H9 (cell line): ENCODE measurements at regions not wholly inside any gene's neighbourhood (a gene's known extent, or its start where the extent isn't known, plus 50 kb on each side); places are given as distances from the start of the nearest gene placed in this dataset.

Source experiments
- DNase-seq: peaks from one replicate; pipeline ENCODE4 v3.0.0-alpha.2; 2017
- H2AFZ ChIP-seq: one replicate; pipeline ENCODE4 v1.6.1; 2013; ENCODE audit warnings: mild to moderate bottlenecking, low read length, control low read depth, moderate library complexity
- H2AK5ac ChIP-seq: 2 replicates; pipeline ENCODE4 v1.6.1; 2013; ENCODE audit warnings: low read length, control low read depth, mixed read lengths; ENCODE audit not compliant: insufficient read length
- H2BK120ac ChIP-seq: one replicate; pipeline ENCODE4 v1.6.1; 2013; ENCODE audit warnings: low read depth, mild to moderate bottlenecking, low read length, control low read depth, inconsistent platforms; ENCODE audit not compliant: poor library complexity, severe bottlenecking
- H2BK12ac ChIP-seq: 2 replicates; pipeline ENCODE4 v1.6.1; 2013; ENCODE audit warnings: low read length, control low read depth, mixed read lengths, low read depth; ENCODE audit not compliant: insufficient read length
- H2BK15ac ChIP-seq: 2 replicates; pipeline ENCODE4 v1.6.1; 2013; ENCODE audit warnings: low read depth, low read length, control low read depth
- H2BK20ac ChIP-seq: one replicate; pipeline ENCODE4 v1.6.1; 2013; ENCODE audit warnings: low read depth, mild to moderate bottlenecking, low read length, control low read depth, inconsistent platforms; ENCODE audit not compliant: poor library complexity, severe bottlenecking
- H2BK5ac ChIP-seq: 2 replicates; pipeline ENCODE4 v1.6.1; 2013; ENCODE audit warnings: low read length, control low read depth, mixed read lengths; ENCODE audit not compliant: insufficient read length
- H3K14ac ChIP-seq: 2 replicates; pipeline ENCODE4 v1.6.1; 2013; ENCODE audit warnings: low read length, control low read depth; ENCODE audit not compliant: insufficient read depth
- H3K18ac ChIP-seq: 2 replicates; pipeline ENCODE4 v1.6.1; 2013; ENCODE audit warnings: low read depth, mild to moderate bottlenecking, mixed read lengths, low read length, control low read depth; ENCODE audit not compliant: insufficient read length
- H3K23ac ChIP-seq: 2 replicates; pipeline ENCODE4 v1.6.1; 2013; ENCODE audit warnings: low read length, control low read depth, mixed read lengths, low read depth; ENCODE audit not compliant: insufficient read length
- H3K23me2 ChIP-seq: 2 replicates; pipeline ENCODE4 v1.6.1; 2013; ENCODE audit warnings: low read depth, mild to moderate bottlenecking, mixed read lengths, low read length, control low read depth; ENCODE audit not compliant: insufficient read length, poor library complexity, severe bottlenecking
- H3K27ac ChIP-seq: 2 replicates; pipeline ENCODE4 v1.5.1; 2013; ENCODE audit warnings: low read length, control low read depth, mixed read lengths, low read depth; ENCODE audit not compliant: insufficient read length
- H3K27me3 ChIP-seq: 2 replicates; pipeline ENCODE4 v1.6.1; 2013; ENCODE audit warnings: low read length, control low read depth, inconsistent platforms; ENCODE audit not compliant: insufficient read depth
- H3K4ac ChIP-seq: 2 replicates; pipeline ENCODE4 v1.6.1; 2013; ENCODE audit warnings: low read depth, mild to moderate bottlenecking, control low read depth, inconsistent platforms, low read length, moderate library complexity
- H3K4me1 ChIP-seq: 2 replicates; pipeline ENCODE4 v1.6.1; 2013; ENCODE audit warnings: low read length, control low read depth, inconsistent platforms; ENCODE audit not compliant: insufficient read depth
- H3K4me2 ChIP-seq: 2 replicates; pipeline ENCODE4 v1.6.1; 2013; ENCODE audit warnings: low read length, control low read depth, mixed read lengths; ENCODE audit not compliant: insufficient read length, insufficient read depth
- H3K56ac ChIP-seq: 2 replicates; pipeline ENCODE4 v1.6.1; 2013; ENCODE audit warnings: low read depth, mild to moderate bottlenecking, mixed read lengths, low read length, control low read depth; ENCODE audit not compliant: insufficient read length
- H3K79me1 ChIP-seq: 2 replicates; pipeline ENCODE4 v1.6.1; 2013; ENCODE audit warnings: low read depth, mild to moderate bottlenecking, moderate library complexity, low read length, control low read depth, inconsistent platforms; ENCODE audit not compliant: insufficient read depth, poor library complexity, severe bottlenecking
- H3K79me2 ChIP-seq: 2 replicates; pipeline ENCODE4 v1.6.1; 2013; ENCODE audit warnings: low read length, control low read depth, inconsistent platforms; ENCODE audit not compliant: insufficient read depth
- H3K9ac ChIP-seq: 2 replicates; pipeline ENCODE4 v1.6.1; 2013; ENCODE audit warnings: low read length, control low read depth, mixed read lengths; ENCODE audit not compliant: insufficient read length; ENCODE audit errors: extremely low read depth
- H3K9me3 ChIP-seq: one replicate; pipeline ENCODE4 v1.6.1; 2013; ENCODE audit warnings: low read depth, low read length, inconsistent platforms; ENCODE audit not compliant: control insufficient read depth
- H3T11ph ChIP-seq: one replicate; pipeline ENCODE4 v1.6.1; 2013; ENCODE audit warnings: mild to moderate bottlenecking, low read length, control low read depth, inconsistent platforms
- H4K20me1 ChIP-seq: one replicate; pipeline ENCODE4 v1.6.1; 2013; ENCODE audit not compliant: control insufficient read depth, insufficient read length, insufficient read depth
- H4K5ac ChIP-seq: 2 replicates; pipeline ENCODE4 v1.6.1; 2013; ENCODE audit warnings: low read depth, mild to moderate bottlenecking, mixed read lengths, low read length, control low read depth; ENCODE audit not compliant: insufficient read length
- H4K8ac ChIP-seq: replicated peaks from 2 replicates; pipeline ENCODE4 v1.6.1; 2013; ENCODE audit warnings: low read length, control low read depth, mixed read lengths, low read depth; ENCODE audit not compliant: insufficient read length
- H4K91ac ChIP-seq: 2 replicates; pipeline ENCODE4 v1.6.1; 2013; ENCODE audit warnings: low read depth, mild to moderate bottlenecking, moderate library complexity, mixed read lengths, low read length, control low read depth; ENCODE audit not compliant: insufficient read length
- H3K27ac Mint-ChIP-seq, 3 experiments: 2 replicates in 2 of 3; 3 replicates in 1 of 3; pipeline ENCODE4 v1.8.0; 2020 to 2021; ENCODE audit warnings: mixed read lengths in 3 of 3, mild to moderate bottlenecking in 1 of 3, moderate library complexity in 1 of 3
- H3K27me3 Mint-ChIP-seq: 2 replicates; pipeline ENCODE4 v1.8.0; 2021; ENCODE audit warnings: low read depth, mild to moderate bottlenecking, moderate library complexity, mixed read lengths
- H3K36me3 Mint-ChIP-seq, 3 experiments: 2 replicates in 2 of 3; 3 replicates in 1 of 3; pipeline ENCODE4 v1.8.0; 2020 to 2021; ENCODE audit warnings: low read depth in 3 of 3, mixed read lengths in 3 of 3; ENCODE audit not compliant: insufficient read depth in 1 of 3
- H3K4me1 Mint-ChIP-seq, 2 experiments: 2 replicates each; pipeline ENCODE4 v1.8.0; 2020; ENCODE audit warnings: mixed read lengths in 2 of 2
- H3K4me3 Mint-ChIP-seq, 2 experiments: 2 replicates in 1 of 2; 3 replicates in 1 of 2; pipeline ENCODE4 v1.8.0; 2020 to 2021; ENCODE audit warnings: mild to moderate bottlenecking in 2 of 2, mixed read lengths in 2 of 2, moderate library complexity in 1 of 2
- H3K9me3 Mint-ChIP-seq, 2 experiments: 2 replicates in 1 of 2; 3 replicates in 1 of 2; pipeline ENCODE4 v1.8.0; 2020; ENCODE audit warnings: mild to moderate bottlenecking in 2 of 2, mixed read lengths in 2 of 2, moderate library complexity in 1 of 2
- WGBS: extraction: QIAGEN DNeasy Blood & Tissue Kit; methylation state at CpG from one replicate; pipeline ENCODE4 v1.1.7; 2013; ENCODE audit warnings: missing lambda C conversion rate, low lambda C conversion rate, mixed read lengths; ENCODE audit not compliant: insufficient read length; ENCODE audit errors: extremely low coverage; 5-methylcytosine and 5-hydroxymethylcytosine counted together
- TF ChIP-seq, protein P1 (sequence below): fragments of 200-600 bp; sonication (generic); conservative IDR thresholded peaks from 3 replicates; pipeline ENCODE4 v1.8.0; 2021; ENCODE audit warnings: antibody characterized with exemption, mild to moderate bottlenecking

DNA sequence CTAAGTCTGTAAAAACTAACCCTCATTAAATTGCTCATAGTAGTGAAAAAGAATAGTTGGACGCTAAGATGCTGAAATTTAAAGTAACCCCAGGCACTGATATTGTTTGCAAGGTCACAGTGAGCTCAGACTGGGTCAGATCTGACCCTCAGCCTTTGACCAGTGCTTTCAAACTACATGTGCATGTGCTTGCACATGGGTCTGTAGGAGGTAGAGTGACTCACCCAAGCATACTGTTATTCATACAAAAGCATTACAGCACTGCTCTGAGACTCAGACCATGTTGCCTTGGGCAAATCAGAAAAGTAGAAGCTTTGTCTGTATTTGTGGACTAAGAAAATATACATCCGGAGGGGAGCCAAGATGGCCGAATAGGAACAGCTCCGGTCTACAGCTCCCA is 326.4 kb upstream of the MARCKS start:
- Mint-ChIP-seq H3K36me3 (peaks cover 0 to 5% (median 2%) of the 10 kb centered on the region in 3 experiments; a peak in 3 of 7 replicates), H3K4me3 (peak overlapping the region in 1 of 2 experiments; percentile 39; a peak in 3 of 5 replicates), H3K9me3 (peaks cover 0 to 4% of the 10 kb centered on the region in 2 experiments; a peak in 1 of 5 replicates), H3K27me3 (no peaks in the 10 kb centered on the region; the same call in 1 of the 2 replicates), H3K27ac (peak overlapping the region in 2 of 3 experiments; percentile 75 to 92; a peak in 4 of 7 replicates), H3K4me1 (peaks cover 6% of the 10 kb centered on the region in 2 experiments)
- no peaks in the 10 kb centered on the region for H3K79me2 ChIP-seq
- no peaks in the 10 kb centered on the region for H3K79me1 ChIP-seq
- peak overlapping the region; percentile 79 for H2AFZ ChIP-seq
- no peak overlapping the region for H2BK5ac ChIP-seq
- H2BK120ac ChIP-seq, result no peak overlapping the region
- H3K18ac ChIP-seq, result peak overlapping the region; percentile 91
- no peaks in the 10 kb centered on the region for H3K9me3 ChIP-seq
- no peak overlapping the region for H3T11ph ChIP-seq
- H3K23me2 ChIP-seq, result no peaks in the 10 kb centered on the region
- no peak overlapping the region for H3K23ac ChIP-seq
- H4K5ac ChIP-seq, result peak overlapping the region; percentile 94
- no peak overlapping the region for H3K9ac ChIP-seq
- H4K20me1 ChIP-seq, result no peaks in the 10 kb centered on the region
- no CpG with 5 or more reads among the region's 4 CpGs for WGBS
- no peak overlapping the region for H4K91ac ChIP-seq
- H3K27me3 ChIP-seq, result no peaks in the 10 kb centered on the region
- H2BK12ac ChIP-seq, result no peak overlapping the region
- no peak overlapping the region for H3K4me2 ChIP-seq
- H3K27ac ChIP-seq, result no peak overlapping the region
- H2BK20ac ChIP-seq, result no peak overlapping the region
- H3K14ac ChIP-seq, result no peak overlapping the region
- H2BK15ac ChIP-seq, result no peak overlapping the region
- peaks cover 2% of the 10 kb centered on the region; the same call in 1 of the 2 replicates for H3K4me1 ChIP-seq
- TF ChIP-seq, protein P1, sequence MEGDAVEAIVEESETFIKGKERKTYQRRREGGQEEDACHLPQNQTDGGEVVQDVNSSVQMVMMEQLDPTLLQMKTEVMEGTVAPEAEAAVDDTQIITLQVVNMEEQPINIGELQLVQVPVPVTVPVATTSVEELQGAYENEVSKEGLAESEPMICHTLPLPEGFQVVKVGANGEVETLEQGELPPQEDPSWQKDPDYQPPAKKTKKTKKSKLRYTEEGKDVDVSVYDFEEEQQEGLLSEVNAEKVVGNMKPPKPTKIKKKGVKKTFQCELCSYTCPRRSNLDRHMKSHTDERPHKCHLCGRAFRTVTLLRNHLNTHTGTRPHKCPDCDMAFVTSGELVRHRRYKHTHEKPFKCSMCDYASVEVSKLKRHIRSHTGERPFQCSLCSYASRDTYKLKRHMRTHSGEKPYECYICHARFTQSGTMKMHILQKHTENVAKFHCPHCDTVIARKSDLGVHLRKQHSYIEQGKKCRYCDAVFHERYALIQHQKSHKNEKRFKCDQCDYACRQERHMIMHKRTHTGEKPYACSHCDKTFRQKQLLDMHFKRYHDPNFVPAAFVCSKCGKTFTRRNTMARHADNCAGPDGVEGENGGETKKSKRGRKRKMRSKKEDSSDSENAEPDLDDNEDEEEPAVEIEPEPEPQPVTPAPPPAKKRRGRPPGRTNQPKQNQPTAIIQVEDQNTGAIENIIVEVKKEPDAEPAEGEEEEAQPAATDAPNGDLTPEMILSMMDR, result no peak
- H2AK5ac ChIP-seq, result no peak overlapping the region
- H3K56ac ChIP-seq, result no peak overlapping the region
- no peak overlapping the region for H4K8ac ChIP-seq
- H3K4ac ChIP-seq, result no peak overlapping the region
- no peak for DNase-seq
